ENCODE measurements at regions not wholly inside any gene's neighbourhood (a gene's known extent, or its start where the extent isn't known, plus 50 kb on each side); places are given as distances from the start of the nearest gene placed in this dataset.

GRCh38 chr4:124803641-124804040 is 91.1 kb upstream of the ANKRD50 start:
- no peaks in the 10 kb centered on the region for H3K23me2 ChIP-seq (ENCODE audit: low read depth, low read length)
- H2AK5ac ChIP-seq (ENCODE audit: low read depth, low read length), result no peak overlapping the region
- no peak overlapping the region for H3K4me2 ChIP-seq (ENCODE audit: insufficient read depth in 1 of 2, low read depth in 2 of 2, low read length in 2 of 2)
- H3K14ac ChIP-seq (ENCODE audit: insufficient read length), result no peak overlapping the region
- CTCF ChIA-PET (ENCODE audit: partially characterized antibody), result interaction anchor here (0.9 kb wide), 1 partner anchor 117 kb away, joined by 3 read pairs; no protein-coding TSS in a partner anchor
- no peaks in the 10 kb centered on the region for H3K79me2 ChIP-seq (ENCODE audit: control insufficient read depth in 1 of 2, insufficient read depth in 2 of 2, low read length in 2 of 2)
- no peak overlapping the region for H3K56ac ChIP-seq (replicated peaks; ENCODE audit: insufficient read length, low read depth, low read length)
- no peak overlapping the region for H3K9ac ChIP-seq (replicated peaks in 1 of 4; ENCODE audit: extremely low read depth in 1 of 4, low read depth in 3 of 4, low read length in 3 of 4)
- TF ChIP-seq ASH2L (IDR thresholded peaks at IDR 0.05; ENCODE audit: low read length), result no peak
- no peak for TF ChIP-seq SIRT6 (IDR thresholded peaks at IDR 0.05; ENCODE audit: low read length)
- TF ChIP-seq GABPA (IDR thresholded peaks at IDR 0.05; ENCODE audit: borderline replicate concordance, insufficient read depth, low read length), result no peak
- TF ChIP-seq SP2 (IDR thresholded peaks at IDR 0.05; ENCODE audit: low read length), result no peak
- no peak for TF ChIP-seq JUND (IDR thresholded peaks at IDR 0.05; ENCODE audit: low read length)
- TF ChIP-seq TAF1 (IDR thresholded peaks at IDR 0.05; ENCODE audit: low read depth, low read length), result no peak
- TF ChIP-seq BCL11A (IDR thresholded peaks at IDR 0.05; ENCODE audit: low read depth in 2 of 2, low read length in 2 of 2), result no peak
- no peak for TF ChIP-seq SRF (IDR thresholded peaks at IDR 0.05; ENCODE audit: low read depth, low read length)
- H3K36me3 ChIP-seq (ENCODE audit: control insufficient read depth in 2 of 4, insufficient read depth in 4 of 4, low read length in 3 of 4), result peaks cover 0 to 3% (median 0%) of the 10 kb centered on the region in 4 experiments; a peak in 1 of 8 replicates
- H2BK120ac ChIP-seq (replicated peaks; ENCODE audit: low read depth, low read length), result no peak overlapping the region
- H3K27me3 ChIP-seq (replicated peaks in 1 of 4; ENCODE audit: control insufficient read depth in 3 of 4, extremely low read depth in 1 of 4, insufficient read depth in 3 of 4, low read length in 3 of 4), result no peaks in the 10 kb centered on the region
- no peak overlapping the region for H4K8ac ChIP-seq (ENCODE audit: extremely low read depth, insufficient read depth, low read length)
- H4K20me1 ChIP-seq (replicated peaks in 1 of 2; ENCODE audit: control insufficient read depth in 1 of 2, insufficient read depth in 2 of 2, low read length in 2 of 2), result no peaks in the 10 kb centered on the region
- no peak overlapping the region for H2BK15ac ChIP-seq (ENCODE audit: low read length)
- no peak overlapping the region for H2BK12ac ChIP-seq (ENCODE audit: low read depth, low read length)
- POLR2A ChIA-PET (ENCODE audit: partially characterized antibody), result no interaction called here
- H4K91ac ChIP-seq (replicated peaks; ENCODE audit: insufficient read length, low read length), result peak overlapping the region; percentile 55
- H3K4me3 ChIP-seq (ENCODE audit: extremely low read depth in 1 of 4, insufficient read depth in 2 of 4, low read depth in 3 of 4, low read length in 4 of 4), result no peak overlapping the region
- H4K5ac ChIP-seq (ENCODE audit: insufficient read length, low read depth, low read length), result no peak overlapping the region
- no peak overlapping the region for H3K18ac ChIP-seq (ENCODE audit: extremely low read depth, low read length)
- no peaks in the 10 kb centered on the region for H3K79me1 ChIP-seq (ENCODE audit: low read depth, low read length)
- no peak overlapping the region for H2BK20ac ChIP-seq (ENCODE audit: low read length)
- peaks cover 0 to 2% of the 10 kb centered on the region in 2 experiments; a peak in 1 of 4 replicates for H3K9me3 ChIP-seq (ENCODE audit: insufficient read depth in 2 of 2, low read depth in 1 of 2, low read length in 1 of 2)
- H3K4me1 ChIP-seq (replicated peaks in 1 of 4; ENCODE audit: control insufficient read depth in 3 of 4, insufficient read depth in 4 of 4, low read length in 3 of 4), result peaks cover 0 to 2% (median 0%) of the 10 kb centered on the region in 4 experiments; a peak in 3 of 7 replicates
- H2AFZ ChIP-seq (ENCODE audit: low read length), result no peak overlapping the region
- no peak overlapping the region for H2BK5ac ChIP-seq (ENCODE audit: low read depth, low read length)
- FAIRE-seq (no peak), DNase-seq (ENCODE audit: low read depth in 1 of 2, low spot score in 2 of 2) (no peak)
- no peak overlapping the region for H3K23ac ChIP-seq (ENCODE audit: insufficient read length)
- H3K4ac ChIP-seq (replicated peaks; ENCODE audit: insufficient read length, low read depth, low read length), result no peak overlapping the region
- WGBS, 2 experiments (ENCODE audit: extremely low coverage in 1 of 2, insufficient coverage in 1 of 2, insufficient read length in 1 of 2, insufficient replicate concordance in 2 of 2, low coverage in 1 of 2, low lambda C conversion rate in 2 of 2, missing lambda C conversion rate in 1 of 2), result 89% methylated on average over 1 of the region's 1 CpG; no CpG with 5 or more reads in 1 of the 2 experiments
- H3K27ac ChIP-seq (ENCODE audit: low read depth, low read length), result no peak overlapping the region

Measured in H1 (cell line).